GM23338 (cell line): ENCODE measurements at regions not wholly inside any gene's neighbourhood (a gene's known extent, or its start where the extent isn't known, plus 50 kb on each side); places are given as distances from the start of the nearest gene placed in this dataset.
A peak's percentile ranks its signal among the peaks of the same experiment; 100 is the strongest.

Experiments
- ATAC-seq: fragments of 200-7000 bp; cut with Tn5 transposase; 3 replicates; pipeline ENCODE4 v1.9.1; 2020
- DNase-seq: peaks from one replicate; pipeline ENCODE4 v3.0.0-alpha.2; 2015; ENCODE audit warnings: low spot score
- H2AFZ ChIP-seq: fragments of 200-600 bp; sonication (generic); 2 replicates; pipeline ENCODE4 v1.8.0; 2016; ENCODE audit warnings: antibody characterized with exemption, mild to moderate bottlenecking, moderate library complexity
- H3F3A ChIP-seq: fragments of 200-600 bp; sonication (generic); replicated peaks from 2 replicates; pipeline ENCODE4 v1.8.0; 2017; ENCODE audit warnings: antibody characterized with exemption, mixed run types, low read depth
- H3K27ac ChIP-seq: fragments of 200-600 bp; sonication (generic); 2 replicates; pipeline ENCODE4 v1.6.1; 2016; ENCODE audit warnings: low read depth
- H3K27me3 ChIP-seq: fragments of 200-600 bp; sonication (generic); 2 replicates; pipeline ENCODE4 v1.8.0; 2016; ENCODE audit warnings: mild to moderate bottlenecking, mixed run types, moderate library complexity; ENCODE audit not compliant: insufficient read depth
- H3K36me3 ChIP-seq: fragments of 200-600 bp; sonication (generic); 2 replicates; pipeline ENCODE4 v1.8.0; 2016; ENCODE audit warnings: mild to moderate bottlenecking; ENCODE audit not compliant: insufficient read depth
- H3K4me1 ChIP-seq: fragments of 200-600 bp; sonication (generic); 2 replicates; pipeline ENCODE4 v1.8.0; 2016; ENCODE audit warnings: mild to moderate bottlenecking, moderate library complexity; ENCODE audit not compliant: insufficient read depth
- H3K4me2 ChIP-seq: fragments of 200-600 bp; sonication (generic); 2 replicates; pipeline ENCODE4 v1.7.1; 2017; ENCODE audit warnings: mixed run types
- H3K4me3 ChIP-seq: fragments of 200-600 bp; sonication (generic); 2 replicates; pipeline ENCODE4 v1.6.1; 2016; ENCODE audit warnings: mixed run types
- H3K79me2 ChIP-seq: fragments of 200-600 bp; sonication (generic); replicated peaks from 2 replicates; pipeline ENCODE4 v1.8.0; 2017; ENCODE audit warnings: mild to moderate bottlenecking; ENCODE audit not compliant: insufficient read depth
- H3K9me2 ChIP-seq: fragments of 200-600 bp; sonication (generic); 2 replicates; pipeline ENCODE4 v1.8.0; 2017; ENCODE audit not compliant: insufficient read depth
- H4K20me1 ChIP-seq: fragments of 200-600 bp; sonication (generic); replicated peaks from 2 replicates; pipeline ENCODE4 v1.8.0; 2017; ENCODE audit warnings: mild to moderate bottlenecking; ENCODE audit not compliant: insufficient read depth
- H3K27ac Mint-ChIP-seq: 2 replicates; pipeline ENCODE4 v1.8.0; 2020; ENCODE audit warnings: inconsistent platforms, mild to moderate bottlenecking, moderate library complexity, mixed read lengths
- H3K27me3 Mint-ChIP-seq: 3 replicates; pipeline ENCODE4 v1.8.0; 2022; ENCODE audit warnings: low read depth, mild to moderate bottlenecking, moderate library complexity, mixed read lengths, inconsistent platforms; ENCODE audit not compliant: insufficient read depth, poor library complexity
- H3K36me3 Mint-ChIP-seq: 3 replicates; pipeline ENCODE4 v1.8.0; 2021; ENCODE audit warnings: low read depth, mild to moderate bottlenecking, inconsistent platforms, moderate library complexity, mixed read lengths
- H3K4me1 Mint-ChIP-seq: 3 replicates; pipeline ENCODE4 v1.8.0; 2020; ENCODE audit warnings: mild to moderate bottlenecking, inconsistent platforms, mixed read lengths
- H3K4me3 Mint-ChIP-seq: 3 replicates; pipeline ENCODE4 v1.8.0; 2021; ENCODE audit warnings: moderate library complexity, mild to moderate bottlenecking, inconsistent platforms, mixed read lengths
- H3K9me3 Mint-ChIP-seq: 3 replicates; pipeline ENCODE4 v1.8.0; 2020; ENCODE audit warnings: moderate library complexity, mild to moderate bottlenecking, inconsistent platforms, mixed read lengths
- EZH2 ChIP-seq: fragments of 200-600 bp; sonication (generic); IDR thresholded peaks from one replicate; pipeline ENCODE4 v1.8.0; 2017; ENCODE audit warnings: antibody characterized with exemption, mild to moderate bottlenecking, low read depth; ENCODE audit not compliant: unreplicated experiment
- EZH2phosphoT487 ChIP-seq: fragments of 200-600 bp; sonication (generic); IDR thresholded peaks from one replicate; pipeline ENCODE4 v1.8.1; 2018; ENCODE audit warnings: antibody characterized with exemption; ENCODE audit not compliant: unreplicated experiment
- NANOG ChIP-seq: IDR thresholded peaks from 2 replicates; pipeline ENCODE4 v1.6.1; 2016; ENCODE audit warnings: antibody characterized with exemption, borderline replicate concordance
- POLR2AphosphoS5 ChIP-seq: IDR thresholded peaks from 2 replicates; pipeline ENCODE4 v1.6.1; 2016; ENCODE audit warnings: antibody characterized with exemption, low read depth
- ZNF114 ChIP-seq: fragments of 250-450 bp; sonication (Bioruptor Pico); IDR thresholded peaks from 2 replicates; pipeline ENCODE4 v1.5.0; 2020; ENCODE audit warnings: mild to moderate bottlenecking, moderate library complexity
- ZNF331 ChIP-seq: fragments of 250-450 bp; sonication (Bioruptor Pico); IDR thresholded peaks from 2 replicates; pipeline ENCODE4 v1.5.0; 2020; ENCODE audit warnings: low read depth, mild to moderate bottlenecking, moderate library complexity
- ZNF462 ChIP-seq: fragments of 250-450 bp; sonication (Bioruptor Pico); IDR thresholded peaks from 2 replicates; pipeline ENCODE4 v1.5.0; 2020; ENCODE audit warnings: mild to moderate bottlenecking, moderate library complexity

GRCh38 chr11:57120192-57120965, 61.4 kb upstream of the LRRC55 start:
- peaks cover 31% of the 10 kb centered on the region for H3K4me1 Mint-ChIP-seq
- Histone ChIP-seq H3F3A (no peaks in the 10 kb centered on the region), H4K20me1 (no peaks in the 10 kb centered on the region), H3K27me3 (no peaks in the 10 kb centered on the region), H3K4me3 (no peak overlapping the region), H3K27ac (no peak overlapping the region), H3K4me2 (no peak overlapping the region), H2AFZ (no peak overlapping the region), H3K4me1 (peaks cover 19% of the 10 kb centered on the region), H3K36me3 (no peaks in the 10 kb centered on the region), H3K79me2 (no peaks in the 10 kb centered on the region), H3K9me2 (peaks cover 18% of the 10 kb centered on the region)
- no peak overlapping the region for H3K27ac Mint-ChIP-seq
- peaks cover 4% of the 10 kb centered on the region; the same call in 2 of the 3 replicates for H3K9me3 Mint-ChIP-seq
- no peaks in the 10 kb centered on the region for H3K36me3 Mint-ChIP-seq
- ATAC-seq: no peak
- no peak overlapping the region for H3K4me3 Mint-ChIP-seq
- no peak for TF ChIP-seq ZNF114 (CRISPR knock-in tag)
- DNase-seq: no peak
- H3K27me3 Mint-ChIP-seq: peaks cover 4% of the 10 kb centered on the region

- Histone ChIP-seq H3K4me2 (no peak overlapping the region), H3K9me2 (peaks cover 18% of the 10 kb centered on the region), H3K27me3 (no peaks in the 10 kb centered on the region), H3K4me3 (no peak overlapping the region), H2AFZ (no peak overlapping the region), H3K79me2 (no peaks in the 10 kb centered on the region), H3K27ac (no peak overlapping the region), H3K4me1 (peaks cover 19% of the 10 kb centered on the region), H3K36me3 (no peaks in the 10 kb centered on the region), H3F3A (no peaks in the 10 kb centered on the region), H4K20me1 (no peaks in the 10 kb centered on the region)
- Mint-ChIP-seq H3K27ac (no peak overlapping the region), H3K4me1 (peaks cover 31% of the 10 kb centered on the region), H3K9me3 (no peaks in the 10 kb centered on the region; the same call in 1 of the 3 replicates), H3K27me3 (peaks cover 4% of the 10 kb centered on the region), H3K4me3 (no peak overlapping the region), H3K36me3 (no peaks in the 10 kb centered on the region)
- ATAC-seq (no peak), DNase-seq (no peak)
- TF ChIP-seq ZNF331: no peak
These were observed 59.8 kb upstream of the LRRC55 start for GRCh38 chr11:57121996-57122395.

- Histone ChIP-seq H3K4me3 (no peak overlapping the region), H4K20me1 (no peaks in the 10 kb centered on the region), H3K27ac (no peak overlapping the region), H3K4me1 (peaks cover 19% of the 10 kb centered on the region), H3K79me2 (no peaks in the 10 kb centered on the region), H3K36me3 (no peaks in the 10 kb centered on the region), H2AFZ (peak overlapping the region; percentile 66; the same call in 1 of the 2 replicates), H3F3A (no peaks in the 10 kb centered on the region), H3K9me2 (peaks cover 22% of the 10 kb centered on the region), H3K4me2 (no peak overlapping the region), H3K27me3 (no peaks in the 10 kb centered on the region)
- Mint-ChIP-seq H3K27me3 (peaks cover 4% of the 10 kb centered on the region), H3K4me3 (no peak overlapping the region), H3K4me1 (peaks cover 31% of the 10 kb centered on the region), H3K27ac (no peak overlapping the region), H3K36me3 (no peaks in the 10 kb centered on the region), H3K9me3 (no peaks in the 10 kb centered on the region)
- no peak for TF ChIP-seq ZNF331
- no peak for TF ChIP-seq POLR2AphosphoS5
- no peak for TF ChIP-seq EZH2
- TF ChIP-seq EZH2phosphoT487: no peak
- no peak for TF ChIP-seq NANOG
- TF ChIP-seq ZNF462 (CRISPR knock-in tag): no peak
- TF ChIP-seq ZNF114 (CRISPR knock-in tag): no peak
- ATAC-seq: no peak
- DNase-seq: no peak
These were observed 58.2 kb upstream of the LRRC55 start for GRCh38 chr11:57123590-57123989.
